ENCODE measurements at regions not wholly inside any gene's neighbourhood (a gene's known extent, or its start where the extent isn't known, plus 50 kb on each side); places are given as distances from the start of the nearest gene placed in this dataset.

DNA sequence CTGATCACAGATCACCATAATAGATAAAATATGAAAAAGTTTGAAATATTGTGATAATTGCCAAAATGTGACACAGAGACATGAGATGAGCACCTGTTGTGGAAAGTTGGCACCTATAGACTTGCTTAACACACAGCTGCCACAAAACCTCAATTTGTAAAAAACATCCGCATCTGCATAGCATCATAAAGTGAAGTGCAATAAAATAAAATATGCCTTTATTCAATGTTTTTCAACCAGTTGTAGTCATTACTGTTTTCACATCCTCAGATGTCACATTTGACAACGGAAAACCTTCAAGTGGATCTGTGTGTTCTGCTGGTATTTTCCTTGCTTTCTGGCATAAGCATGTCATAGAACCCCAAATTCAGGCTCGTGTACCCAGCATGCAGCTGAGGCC, 50.2 kb upstream of the IFNGR1 start:
- TF ChIP-seq, protein P1, sequence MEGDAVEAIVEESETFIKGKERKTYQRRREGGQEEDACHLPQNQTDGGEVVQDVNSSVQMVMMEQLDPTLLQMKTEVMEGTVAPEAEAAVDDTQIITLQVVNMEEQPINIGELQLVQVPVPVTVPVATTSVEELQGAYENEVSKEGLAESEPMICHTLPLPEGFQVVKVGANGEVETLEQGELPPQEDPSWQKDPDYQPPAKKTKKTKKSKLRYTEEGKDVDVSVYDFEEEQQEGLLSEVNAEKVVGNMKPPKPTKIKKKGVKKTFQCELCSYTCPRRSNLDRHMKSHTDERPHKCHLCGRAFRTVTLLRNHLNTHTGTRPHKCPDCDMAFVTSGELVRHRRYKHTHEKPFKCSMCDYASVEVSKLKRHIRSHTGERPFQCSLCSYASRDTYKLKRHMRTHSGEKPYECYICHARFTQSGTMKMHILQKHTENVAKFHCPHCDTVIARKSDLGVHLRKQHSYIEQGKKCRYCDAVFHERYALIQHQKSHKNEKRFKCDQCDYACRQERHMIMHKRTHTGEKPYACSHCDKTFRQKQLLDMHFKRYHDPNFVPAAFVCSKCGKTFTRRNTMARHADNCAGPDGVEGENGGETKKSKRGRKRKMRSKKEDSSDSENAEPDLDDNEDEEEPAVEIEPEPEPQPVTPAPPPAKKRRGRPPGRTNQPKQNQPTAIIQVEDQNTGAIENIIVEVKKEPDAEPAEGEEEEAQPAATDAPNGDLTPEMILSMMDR (IDR thresholded peaks at IDR 0.05) = no peak
- no peak for TF ChIP-seq POLR2A (IDR thresholded peaks at IDR 0.05)

Measured in testis (tissue), 2 donors.